HCT116 (cell line): ENCODE measurements at regions not wholly inside any gene's neighbourhood (a gene's known extent, or its start where the extent isn't known, plus 50 kb on each side); places are given as distances from the start of the nearest gene placed in this dataset.

Experiments used
- ATAC-seq: fragments of 200-7000 bp; cut with Tn5 transposase; 2 replicates; pipeline ENCODE4 v1.9.1; 2020; ENCODE audit warnings: mild to moderate bottlenecking, moderate library complexity
- BruUV-seq: library from RNA; stranded (reverse); fragments of 400-500 nt; replicated peaks from 2 replicates; lab custom pipeline; 2021; lab: Mats Ljungman, UMichigan
- CTCF ChIA-PET: fragments of 300-600 bp; sonication (Branson Sonifier 250); formaldehyde crosslinking; loops from one replicate; lab custom pipeline; 2021; ENCODE audit warnings: antibody characterized with exemption; lab: Charles Lee
- POLR2A ChIA-PET: fragments of 300-600, 350-600 bp; sonication (Branson Sonifier 250); formaldehyde crosslinking; loops from one replicate; lab custom pipeline; 2021; ENCODE audit warnings: antibody characterized with exemption; lab: Charles Lee
- RAD21 ChIA-PET, 2 experiments: fragments of 300-600 bp; sonication (Branson Sonifier 250); formaldehyde crosslinking; loops; one replicate each; lab custom pipeline; 2023; ENCODE audit warnings: low total read pairs in 2 of 2; ENCODE audit not compliant: uncharacterized antibody in 2 of 2, unreplicated experiment in 2 of 2, low non-redundant PET in 1 of 2; lab: Charles Lee
- DNase-seq: peaks from one replicate; pipeline ENCODE4 v3.0.0-alpha.2; 2010; ENCODE audit warnings: low read depth, low spot score
- H2AFZ ChIP-seq: fragments of 200-600 bp; shearing (Covaris generic), sonication (generic); 2 replicates; pipeline ENCODE4 v1.6.1; 2017; ENCODE audit warnings: low read depth, mixed run types, mixed read lengths, antibody characterized with exemption, low read length; ENCODE audit not compliant: poor library complexity, severe bottlenecking
- H3K27ac ChIP-seq: 2 replicates; pipeline ENCODE4 v1.5.1; 2012; ENCODE audit warnings: low read depth, low read length
- H3K27me3 ChIP-seq: fragments of 200-600 bp; sonication (generic); 2 replicates; pipeline ENCODE4 v1.6.1; 2016; ENCODE audit warnings: mixed run types, low read length, mixed read lengths; ENCODE audit not compliant: insufficient read depth
- H3K36me3 ChIP-seq, 2 experiments: fragments of 200-500 bp in 1 of 2; fragments of 200-600 bp in 1 of 2; sonication (Bioruptor generic) in 1 of 2; sonication (generic) in 1 of 2; 2 replicates each; pipeline versions ENCODE4 v1.5.1 to v1.6.1; 2014 to 2016; ENCODE audit warnings: low read length in 2 of 2, inconsistent platforms in 1 of 2, mixed read lengths in 1 of 2, mixed run types in 1 of 2; ENCODE audit not compliant: insufficient read depth in 2 of 2, control insufficient read depth in 1 of 2
- H3K4me1 ChIP-seq, 2 experiments: fragments of 200-600 bp in 1 of 2; sonication (generic) in 1 of 2; 2 replicates each; pipeline versions ENCODE4 v1.5.1 to v1.6.1; 2012 to 2017; ENCODE audit warnings: low read length in 2 of 2, inconsistent platforms in 1 of 2, mild to moderate bottlenecking in 1 of 2, mixed read lengths in 1 of 2, mixed run types in 1 of 2, moderate library complexity in 1 of 2; ENCODE audit not compliant: insufficient read depth in 2 of 2, control insufficient read depth in 1 of 2
- H3K4me2 ChIP-seq: fragments of 200-600 bp; sonication (generic); 2 replicates; pipeline ENCODE4 v1.6.1; 2017; ENCODE audit warnings: mixed run types, low read length, mixed read lengths
- H3K4me3 ChIP-seq, 2 experiments: fragments of 200-600 bp in 1 of 2; sonication (generic) in 1 of 2; replicated peaks in 1 of 2; 2 replicates each; pipeline ENCODE4 v1.5.1; 2011 to 2016; ENCODE audit warnings: low read length in 2 of 2, control low read depth in 1 of 2, low read depth in 1 of 2, mild to moderate bottlenecking in 1 of 2, mixed read lengths in 1 of 2, mixed run types in 1 of 2
- H3K79me2 ChIP-seq: fragments of 200-600 bp; sonication (generic); 2 replicates; pipeline ENCODE4 v1.6.1; 2017; ENCODE audit warnings: mild to moderate bottlenecking, mixed run types, low read length, moderate library complexity, mixed read lengths; ENCODE audit not compliant: insufficient read depth
- H3K9ac ChIP-seq: fragments of 200-600 bp; sonication (generic); 2 replicates; pipeline ENCODE4 v1.6.1; 2016; ENCODE audit warnings: low read length, mixed read lengths
- H3K9me2 ChIP-seq: fragments of 200-600 bp; sonication (generic), shearing (Covaris generic); 2 replicates; pipeline ENCODE4 v1.6.1; 2017; ENCODE audit warnings: mixed run types, mild to moderate bottlenecking, moderate library complexity; ENCODE audit not compliant: insufficient read depth
- H3K9me3 ChIP-seq, 2 experiments: fragments of 200-500 bp in 1 of 2; fragments of 200-600 bp in 1 of 2; sonication (Bioruptor generic) in 1 of 2; sonication (generic) in 1 of 2; 2 replicates each; pipeline ENCODE4 v1.6.1; 2014 to 2017; ENCODE audit warnings: low read length in 2 of 2, mixed read lengths in 2 of 2, inconsistent platforms in 1 of 2, low read depth in 1 of 2, mild to moderate bottlenecking in 1 of 2, mixed run types in 1 of 2, moderate library complexity in 1 of 2; ENCODE audit not compliant: control insufficient read depth in 1 of 2, insufficient read depth in 1 of 2
- H4K20me1 ChIP-seq: fragments of 200-600 bp; sonication (generic), shearing (Covaris generic); 2 replicates; pipeline ENCODE4 v1.6.1; 2017; ENCODE audit warnings: mixed run types, mild to moderate bottlenecking, moderate library complexity; ENCODE audit not compliant: insufficient read depth
- ATF3 ChIP-seq: IDR thresholded peaks from 2 replicates; pipeline ENCODE4 v1.6.1; 2012
- EGR1 ChIP-seq: IDR thresholded peaks from 2 replicates; pipeline ENCODE4 v1.6.1; 2012; ENCODE audit warnings: low read depth
- EZH2 ChIP-seq: fragments of 200-600 bp; sonication (generic); IDR thresholded peaks from 2 replicates; pipeline ENCODE4 v1.6.1; 2017; ENCODE audit warnings: antibody characterized with exemption, mixed run types
- POLR2A ChIP-seq: IDR thresholded peaks from 2 replicates; pipeline ENCODE4 v1.7.0; 2011; ENCODE audit warnings: borderline replicate concordance; ENCODE audit not compliant: insufficient read depth, insufficient read length; ENCODE audit errors: extremely low read depth
- RAD21 ChIP-seq: IDR thresholded peaks from 2 replicates; pipeline ENCODE4 v1.6.1; 2012; ENCODE audit warnings: low read depth, mild to moderate bottlenecking
- SP1 ChIP-seq: IDR thresholded peaks from 2 replicates; pipeline ENCODE4 v1.6.1; 2012; ENCODE audit warnings: low read depth
- SRF ChIP-seq: IDR thresholded peaks from 2 replicates; pipeline ENCODE4 v1.6.1; 2012; ENCODE audit warnings: low read depth
- YY1 ChIP-seq: IDR thresholded peaks from 2 replicates; pipeline ENCODE4 v1.6.1; 2011; ENCODE audit warnings: low read length, low read depth, moderate library complexity, mild to moderate bottlenecking; ENCODE audit not compliant: insufficient replicate concordance; ENCODE audit errors: extremely low read depth
- ZBTB33 ChIP-seq: IDR thresholded peaks from 2 replicates; pipeline ENCODE4 v1.6.1; 2011; ENCODE audit warnings: mild to moderate bottlenecking, low read length, moderate library complexity; ENCODE audit not compliant: insufficient replicate concordance; ENCODE audit errors: extremely low read depth
- intact Hi-C: fragments of 100-400 bp; cut with micrococcal nuclease; formaldehyde crosslinking; loops from 2 replicates; pipeline ENCODE4 v1.10.0; 2022

DNA sequence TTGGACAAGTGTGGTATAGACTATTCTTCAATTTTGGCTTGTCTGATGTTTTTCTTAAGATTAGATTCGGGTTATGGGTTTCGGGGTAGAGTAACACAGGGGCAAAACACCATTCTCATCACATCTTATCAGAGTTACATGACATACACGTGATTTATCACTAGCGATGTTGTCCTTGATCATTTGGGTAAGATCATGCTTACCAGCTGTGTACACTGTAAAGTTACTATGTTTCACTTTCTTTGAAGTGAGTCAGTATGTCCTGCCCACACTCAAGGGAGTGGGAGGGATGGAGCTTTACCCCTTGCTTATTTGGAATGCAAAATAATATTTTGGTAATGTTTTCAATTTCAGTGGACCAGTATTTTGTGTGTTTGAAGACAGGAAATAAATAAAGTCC is 101.8 kb upstream of the TAF11L2 start:
- BruUV-seq: no TSS peak
- intact Hi-C loops: no loop called here
- Histone ChIP-seq H3K27me3 (no peaks in the 10 kb centered on the region), H3K36me3 (no peaks in the 10 kb centered on the region), H3K9me3 (no peaks in the 10 kb centered on the region; a peak in 1 of 4 replicates), H3K27ac (no peak overlapping the region), H3K4me1 (no peaks in the 10 kb centered on the region), H3K79me2 (no peaks in the 10 kb centered on the region), H3K9ac (no peak overlapping the region), H4K20me1 (no peaks in the 10 kb centered on the region), H3K9me2 (no peaks in the 10 kb centered on the region), H3K4me3 (no peak overlapping the region), H2AFZ (no peak overlapping the region), H3K4me2 (no peak overlapping the region)
- CTCF ChIA-PET: no interaction called here
- POLR2A ChIA-PET: no interaction called here
- no peak for TF ChIP-seq SP1
- no peak for TF ChIP-seq SRF
- TF ChIP-seq ZBTB33: no peak
- no peak for TF ChIP-seq EGR1
- TF ChIP-seq YY1: no peak
- TF ChIP-seq ATF3: no peak
- DNase-seq (no peak), ATAC-seq (no peak)
- RAD21 ChIA-PET: no interaction called here

GRCh38 chr5:17398431-17398830 is 99.6 kb upstream of the TAF11L2 start:
- DNase-seq (no peak), ATAC-seq (no peak)
- H3K4me3 ChIP-seq: no peak overlapping the region
- H4K20me1 ChIP-seq: no peaks in the 10 kb centered on the region
- BruUV-seq: no TSS peak
- intact Hi-C loops: no loop called here
- no peaks in the 10 kb centered on the region for H3K27me3 ChIP-seq
- RAD21 ChIA-PET: no interaction called here
- CTCF ChIA-PET: no interaction called here
- peaks cover 0 to 3% of the 10 kb centered on the region in 2 experiments; a peak in 1 of 4 replicates for H3K9me3 ChIP-seq
- H3K9ac ChIP-seq: no peak overlapping the region
- POLR2A ChIA-PET: no interaction called here
- H3K36me3 ChIP-seq: no peaks in the 10 kb centered on the region
- no peak overlapping the region for H3K27ac ChIP-seq
- no peaks in the 10 kb centered on the region for H3K9me2 ChIP-seq
- H3K4me2 ChIP-seq: no peak overlapping the region
- no peaks in the 10 kb centered on the region for H3K4me1 ChIP-seq
- H2AFZ ChIP-seq: no peak overlapping the region
- no peak for TF ChIP-seq EZH2
- TF ChIP-seq POLR2A: no peak
- TF ChIP-seq RAD21: no peak
- no peak for TF ChIP-seq YY1
- H3K79me2 ChIP-seq: no peaks in the 10 kb centered on the region
